ENCODE measurements at regions not wholly inside any gene's neighbourhood (a gene's known extent, or its start where the extent isn't known, plus 50 kb on each side); places are given as distances from the start of the nearest gene placed in this dataset.
"Not testable (repeated sequence)": the region's sequence is repeated elsewhere in the genome, so short reads cannot be mapped to it uniquely, and the experiment has no call there.

GRCh38 chr1:761791-762190, 75.3 kb upstream of the OR4F16 start:
- DNase-seq, result not testable (repeated sequence)

GRCh38 chr1:771449-771848, 85.0 kb upstream of the OR4F16 start:
- DNase-seq, result not testable (repeated sequence)

GRCh38 chr1:777480-778180, 91.2 kb upstream of the OR4F16 start:
- DNase-seq, result not testable (repeated sequence)

GRCh38 chr1:778451-779278, 92.2 kb upstream of the OR4F16 start:
- not testable (repeated sequence) for DNase-seq

GRCh38 chr1:779621-780020, 93.2 kb upstream of the OR4F16 start:
- DNase-seq, result not testable (repeated sequence)

GRCh38 chr1:788835-789234, 102.4 kb upstream of the OR4F16 start:
- no peak for DNase-seq

- DNase-seq, result not testable (repeated sequence)
These were observed 103.2 kb upstream of the OR4F16 start for GRCh38 chr1:789606-790005.

GRCh38 chr1:790388-790930, 104.0 kb upstream of the OR4F16 start:
- not testable (repeated sequence) for DNase-seq

- not testable (repeated sequence) for DNase-seq
These were observed 107.9 kb upstream of the OR4F16 start for GRCh38 chr1:794310-794709.

- DNase-seq, result not testable (repeated sequence)
These were observed 108.6 kb upstream of the OR4F16 start for GRCh38 chr1:794918-795584.

- DNase-seq, result not testable (repeated sequence)
These were observed 111.2 kb upstream of the OR4F16 start for GRCh38 chr1:797649-798048.

- DNase-seq, result not testable (repeated sequence)
These were observed 113.9 kb upstream of the OR4F16 start for GRCh38 chr1:800397-800796.

GRCh38 chr1:804378-805115, 118.1 kb upstream of the OR4F16 start:
- not testable (repeated sequence) for DNase-seq

GRCh38 chr1:805310-805709, 118.4 kb upstream of the SAMD11 start:
- DNase-seq, result not testable (repeated sequence)

GRCh38 chr1:807066-807465, 116.7 kb upstream of the SAMD11 start:
- not testable (repeated sequence) for DNase-seq

- not testable (repeated sequence) for DNase-seq
These were observed 115.9 kb upstream of the SAMD11 start for GRCh38 chr1:807699-808390.

GRCh38 chr1:810949-811348, 112.8 kb upstream of the SAMD11 start:
- not testable (repeated sequence) for DNase-seq

GRCh38 chr1:812535-813127, 111.1 kb upstream of the SAMD11 start:
- DNase-seq, result not testable (repeated sequence)

- DNase-seq, result not testable (repeated sequence)
These were observed 109.2 kb upstream of the SAMD11 start for GRCh38 chr1:814543-814942.

- DNase-seq, result not testable (repeated sequence)
These were observed 108.4 kb upstream of the SAMD11 start for GRCh38 chr1:815147-815922.
